ENCODE measurements at regions not wholly inside any gene's neighbourhood (a gene's known extent, or its start where the extent isn't known, plus 50 kb on each side); places are given as distances from the start of the nearest gene placed in this dataset.

DNA sequence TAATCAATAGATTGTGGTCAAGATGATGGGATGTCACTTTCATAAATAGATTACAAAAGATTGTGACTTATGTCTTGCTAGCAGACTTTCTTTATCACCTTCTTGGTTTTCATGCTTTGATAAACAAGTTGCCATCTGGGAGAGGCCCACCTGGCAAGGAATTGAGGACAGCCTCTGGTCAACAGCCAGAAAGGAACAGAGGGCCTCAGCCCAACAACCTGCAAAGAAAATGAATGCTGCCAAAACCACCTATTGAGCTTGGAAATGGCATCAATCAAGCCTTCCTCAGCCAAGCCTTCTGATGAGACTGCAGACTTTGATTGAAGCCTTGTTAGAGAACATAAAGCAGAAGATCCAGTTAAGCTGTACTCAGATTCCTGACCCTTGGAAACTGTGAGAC, 288.6 kb downstream of the SPRY2 start:
- TF ChIP-seq, protein P1, sequence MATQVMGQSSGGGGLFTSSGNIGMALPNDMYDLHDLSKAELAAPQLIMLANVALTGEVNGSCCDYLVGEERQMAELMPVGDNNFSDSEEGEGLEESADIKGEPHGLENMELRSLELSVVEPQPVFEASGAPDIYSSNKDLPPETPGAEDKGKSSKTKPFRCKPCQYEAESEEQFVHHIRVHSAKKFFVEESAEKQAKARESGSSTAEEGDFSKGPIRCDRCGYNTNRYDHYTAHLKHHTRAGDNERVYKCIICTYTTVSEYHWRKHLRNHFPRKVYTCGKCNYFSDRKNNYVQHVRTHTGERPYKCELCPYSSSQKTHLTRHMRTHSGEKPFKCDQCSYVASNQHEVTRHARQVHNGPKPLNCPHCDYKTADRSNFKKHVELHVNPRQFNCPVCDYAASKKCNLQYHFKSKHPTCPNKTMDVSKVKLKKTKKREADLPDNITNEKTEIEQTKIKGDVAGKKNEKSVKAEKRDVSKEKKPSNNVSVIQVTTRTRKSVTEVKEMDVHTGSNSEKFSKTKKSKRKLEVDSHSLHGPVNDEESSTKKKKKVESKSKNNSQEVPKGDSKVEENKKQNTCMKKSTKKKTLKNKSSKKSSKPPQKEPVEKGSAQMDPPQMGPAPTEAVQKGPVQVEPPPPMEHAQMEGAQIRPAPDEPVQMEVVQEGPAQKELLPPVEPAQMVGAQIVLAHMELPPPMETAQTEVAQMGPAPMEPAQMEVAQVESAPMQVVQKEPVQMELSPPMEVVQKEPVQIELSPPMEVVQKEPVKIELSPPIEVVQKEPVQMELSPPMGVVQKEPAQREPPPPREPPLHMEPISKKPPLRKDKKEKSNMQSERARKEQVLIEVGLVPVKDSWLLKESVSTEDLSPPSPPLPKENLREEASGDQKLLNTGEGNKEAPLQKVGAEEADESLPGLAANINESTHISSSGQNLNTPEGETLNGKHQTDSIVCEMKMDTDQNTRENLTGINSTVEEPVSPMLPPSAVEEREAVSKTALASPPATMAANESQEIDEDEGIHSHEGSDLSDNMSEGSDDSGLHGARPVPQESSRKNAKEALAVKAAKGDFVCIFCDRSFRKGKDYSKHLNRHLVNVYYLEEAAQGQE (IDR thresholded peaks at IDR 0.05; ENCODE audit: insufficient read depth in 1 of 2, low read depth in 2 of 2, low read length in 2 of 2) = no peak
- TF ChIP-seq POLR2AphosphoS5 (IDR thresholded peaks at IDR 0.05; ENCODE audit: low read depth, low read length) (no peak), SIN3A (IDR thresholded peaks at IDR 0.05; ENCODE audit: borderline replicate concordance, insufficient read depth, low read length) (no peak), TAF1 (IDR thresholded peaks at IDR 0.05; ENCODE audit: borderline replicate concordance, insufficient read depth, low read length) (no peak), FOXP2 (optimal IDR thresholded peaks at IDR 0.05; ENCODE audit: borderline replicate concordance, extremely low read depth, extremely low read length, insufficient read depth) (no peak)

All from PFSK-1 (cell line).